ENCODE measurements at regions not wholly inside any gene's neighbourhood (a gene's known extent, or its start where the extent isn't known, plus 50 kb on each side); places are given as distances from the start of the nearest gene placed in this dataset.

DNA sequence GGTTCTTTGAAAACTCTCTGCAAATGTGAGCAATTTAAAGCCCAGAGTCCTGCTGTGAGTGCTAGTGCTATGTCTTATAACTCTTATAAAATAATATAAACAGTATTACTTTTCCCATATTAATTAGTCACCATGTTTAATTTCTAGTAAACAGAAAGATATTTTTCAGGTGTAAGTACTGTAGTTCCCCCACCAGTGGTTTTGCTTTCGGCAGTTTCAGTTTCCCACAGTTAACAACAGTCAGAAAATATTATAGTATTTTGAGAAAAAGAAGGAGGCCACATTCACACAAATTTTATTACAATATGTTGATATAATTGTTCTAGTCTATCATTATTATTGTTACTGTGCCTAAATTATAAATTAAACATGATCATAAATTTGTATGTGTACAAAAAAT, 800.5 kb downstream of the LRFN5 start:
- WGBS, 2 donors (ENCODE audit: low coverage in 1 of 2), result 81 to 82% methylated on average over 1 of the region's 1 CpG
- ATAC-seq, result no peak
- H3K4me3 ChIP-seq, result no peak overlapping the region
- no peaks in the 10 kb centered on the region for H3K4me1 ChIP-seq
- no peaks in the 10 kb centered on the region for H3K9me3 ChIP-seq
- TF ChIP-seq POLR2A (IDR thresholded peaks at IDR 0.05), result no peak
- TF ChIP-seq POLR2AphosphoS5 (IDR thresholded peaks at IDR 0.05), result no peak
- TF ChIP-seq CTCF (IDR thresholded peaks at IDR 0.05), result no peak
- no peak for TF ChIP-seq EP300 (IDR thresholded peaks at IDR 0.05)
- no peaks in the 10 kb centered on the region for H3K36me3 ChIP-seq
- no peaks in the 10 kb centered on the region for H3K27me3 ChIP-seq
- H3K27ac ChIP-seq, result no peak overlapping the region

DNA sequence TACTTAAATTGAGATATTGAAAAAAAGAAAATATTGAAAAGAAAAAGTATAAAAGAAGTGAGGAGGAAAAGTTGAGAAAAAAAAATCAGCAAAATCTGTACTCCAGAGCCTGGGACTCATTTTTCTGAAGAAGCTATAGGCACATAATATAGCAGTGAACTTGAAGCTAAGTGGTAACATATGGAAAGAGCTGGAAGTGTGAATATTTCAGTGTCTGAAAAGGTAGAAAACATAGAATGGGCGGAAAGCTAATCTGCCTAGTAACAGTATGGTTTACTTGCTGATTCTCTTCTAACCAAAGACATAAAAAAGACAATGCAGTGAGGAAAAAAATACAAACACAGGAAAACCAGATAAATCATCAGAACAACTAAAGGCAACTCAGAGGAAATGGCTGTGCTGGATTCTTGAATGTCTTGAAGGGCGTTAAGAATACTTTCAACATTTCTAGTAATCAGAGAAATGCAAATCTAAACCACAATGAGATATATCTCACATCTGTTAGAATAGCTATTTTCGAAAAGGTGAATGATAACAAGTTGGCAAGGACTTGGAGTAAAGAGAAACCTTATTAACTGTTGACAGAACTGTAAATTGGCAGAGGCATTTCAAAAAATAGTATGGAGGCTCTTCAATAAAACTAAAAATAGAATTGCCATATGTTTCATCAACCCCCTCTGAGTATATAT, 784.6 kb downstream of the LRFN5 start:
- no peaks in the 10 kb centered on the region for H3K36me3 ChIP-seq
- ATAC-seq, result no peak
- H3K27ac ChIP-seq, result no peak overlapping the region
- no peaks in the 10 kb centered on the region for H3K27me3 ChIP-seq
- 61 to 82% methylated on average over 2 to 3 of the region's 3 CpGs for WGBS, 2 donors (ENCODE audit: low coverage in 1 of 2)
- TF ChIP-seq POLR2A (IDR thresholded peaks at IDR 0.05) (no peak), CTCF (IDR thresholded peaks at IDR 0.05) (no peak), POLR2AphosphoS5 (IDR thresholded peaks at IDR 0.05) (no peak)
- H3K4me3 ChIP-seq, result no peak overlapping the region
- no peaks in the 10 kb centered on the region for H3K9me3 ChIP-seq
- H3K4me1 ChIP-seq, result no peaks in the 10 kb centered on the region

GRCh38 chr14:42378880-42379279, 772.2 kb downstream of the LRFN5 start:
- ATAC-seq, result no peak
- TF ChIP-seq POLR2AphosphoS5 (IDR thresholded peaks at IDR 0.05), result no peak
- TF ChIP-seq CTCF (IDR thresholded peaks at IDR 0.05), result no peak
- no peak for TF ChIP-seq EP300 (IDR thresholded peaks at IDR 0.05)
- no peak for TF ChIP-seq POLR2A (IDR thresholded peaks at IDR 0.05)
- Histone ChIP-seq H3K4me3 (no peak overlapping the region), H3K4me1 (no peaks in the 10 kb centered on the region), H3K36me3 (no peaks in the 10 kb centered on the region), H3K9me3 (no peaks in the 10 kb centered on the region), H3K27me3 (no peaks in the 10 kb centered on the region), H3K27ac (no peak overlapping the region)
- WGBS, 2 donors (ENCODE audit: low coverage in 1 of 2), result no CpG with 5 or more reads among the region's 4 CpGs

DNA sequence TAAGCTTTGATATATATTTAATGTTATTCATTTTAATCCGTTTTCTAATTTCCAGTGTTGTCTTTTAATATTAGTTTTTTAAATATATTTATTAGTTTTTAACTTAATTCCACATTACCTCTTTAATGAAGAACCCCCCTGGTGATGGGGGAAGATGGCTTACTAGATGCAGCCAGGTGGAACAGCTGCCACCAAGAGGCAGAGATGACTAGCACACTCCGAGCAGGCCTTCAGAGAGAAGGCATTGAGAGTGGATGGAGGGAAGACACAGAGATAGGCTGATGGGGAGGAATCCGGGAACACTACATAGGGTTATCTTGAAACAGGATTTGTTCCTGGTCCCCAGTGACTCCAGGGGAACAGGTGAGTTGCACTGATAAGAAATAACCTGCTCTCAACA, 771.6 kb downstream of the LRFN5 start:
- 70 to 73% methylated on average over 3 of the region's 3 CpGs for WGBS, 2 donors (ENCODE audit: low coverage in 1 of 2)
- H3K27ac ChIP-seq, result no peak overlapping the region
- H3K4me1 ChIP-seq, result no peaks in the 10 kb centered on the region
- no peak overlapping the region for H3K4me3 ChIP-seq
- ATAC-seq, result no peak
- no peaks in the 10 kb centered on the region for H3K9me3 ChIP-seq
- H3K36me3 ChIP-seq, result no peaks in the 10 kb centered on the region
- TF ChIP-seq EP300 (IDR thresholded peaks at IDR 0.05) (no peak), CTCF (IDR thresholded peaks at IDR 0.05) (no peak), POLR2AphosphoS5 (IDR thresholded peaks at IDR 0.05) (no peak), POLR2A (IDR thresholded peaks at IDR 0.05) (no peak)
- H3K27me3 ChIP-seq, result no peaks in the 10 kb centered on the region

GRCh38 chr14:42374332-42374731, 767.7 kb downstream of the LRFN5 start:
- H3K27ac ChIP-seq, result no peak overlapping the region
- H3K4me3 ChIP-seq, result no peak overlapping the region
- H3K9me3 ChIP-seq, result no peaks in the 10 kb centered on the region
- H3K36me3 ChIP-seq, result no peaks in the 10 kb centered on the region
- no peaks in the 10 kb centered on the region for H3K4me1 ChIP-seq
- ATAC-seq, result no peak
- no peaks in the 10 kb centered on the region for H3K27me3 ChIP-seq
- TF ChIP-seq CTCF (IDR thresholded peaks at IDR 0.05) (no peak), EP300 (IDR thresholded peaks at IDR 0.05) (no peak), POLR2AphosphoS5 (IDR thresholded peaks at IDR 0.05) (no peak), POLR2A (IDR thresholded peaks at IDR 0.05) (no peak)

All from gastroesophageal sphincter (tissue), 4 donors.